ENCODE measurements at regions not wholly inside any gene's neighbourhood (a gene's known extent, or its start where the extent isn't known, plus 50 kb on each side); places are given as distances from the start of the nearest gene placed in this dataset.

DNA sequence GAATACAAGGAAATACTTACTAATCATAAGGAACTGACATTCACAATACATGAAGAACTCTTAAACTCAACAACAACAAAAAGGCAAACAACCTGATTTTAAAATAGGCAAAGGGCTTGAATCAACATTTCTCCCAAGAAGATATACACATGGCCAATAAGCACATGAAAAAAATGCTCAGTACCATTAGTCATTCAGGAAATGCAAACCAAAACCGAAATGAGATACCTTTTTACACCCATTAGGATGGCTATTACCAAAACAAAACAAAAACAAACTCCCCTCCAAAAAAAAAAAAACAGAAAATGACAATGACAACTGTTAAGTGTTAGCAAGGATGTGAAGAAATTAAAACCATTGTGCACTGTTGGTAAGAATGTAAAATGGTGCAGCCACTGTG, 104.1 kb upstream of the ZNF462 start:
- no peaks in the 10 kb centered on the region for H3K27me3 ChIP-seq
- TF ChIP-seq, protein P1, sequence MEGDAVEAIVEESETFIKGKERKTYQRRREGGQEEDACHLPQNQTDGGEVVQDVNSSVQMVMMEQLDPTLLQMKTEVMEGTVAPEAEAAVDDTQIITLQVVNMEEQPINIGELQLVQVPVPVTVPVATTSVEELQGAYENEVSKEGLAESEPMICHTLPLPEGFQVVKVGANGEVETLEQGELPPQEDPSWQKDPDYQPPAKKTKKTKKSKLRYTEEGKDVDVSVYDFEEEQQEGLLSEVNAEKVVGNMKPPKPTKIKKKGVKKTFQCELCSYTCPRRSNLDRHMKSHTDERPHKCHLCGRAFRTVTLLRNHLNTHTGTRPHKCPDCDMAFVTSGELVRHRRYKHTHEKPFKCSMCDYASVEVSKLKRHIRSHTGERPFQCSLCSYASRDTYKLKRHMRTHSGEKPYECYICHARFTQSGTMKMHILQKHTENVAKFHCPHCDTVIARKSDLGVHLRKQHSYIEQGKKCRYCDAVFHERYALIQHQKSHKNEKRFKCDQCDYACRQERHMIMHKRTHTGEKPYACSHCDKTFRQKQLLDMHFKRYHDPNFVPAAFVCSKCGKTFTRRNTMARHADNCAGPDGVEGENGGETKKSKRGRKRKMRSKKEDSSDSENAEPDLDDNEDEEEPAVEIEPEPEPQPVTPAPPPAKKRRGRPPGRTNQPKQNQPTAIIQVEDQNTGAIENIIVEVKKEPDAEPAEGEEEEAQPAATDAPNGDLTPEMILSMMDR (IDR thresholded peaks at IDR 0.05), result no peak
- TF ChIP-seq EZH2 (IDR thresholded peaks at IDR 0.05) (no peak), EZH2phosphoT487 (IDR thresholded peaks at IDR 0.05) (no peak)
- H3K4me3 ChIP-seq, result no peak overlapping the region
- Mint-ChIP-seq H3K4me3 (no peak overlapping the region), H3K4me1 (no peaks in the 10 kb centered on the region), H3K27me3 (ENCODE audit: insufficient read depth, low read depth) (no peaks in the 10 kb centered on the region), H3K9me3 (no peaks in the 10 kb centered on the region), H3K36me3 (no peaks in the 10 kb centered on the region), H3K27ac (no peak overlapping the region)
- H4K20me1 ChIP-seq (ENCODE audit: low read depth), result no peaks in the 10 kb centered on the region
- H3K36me3 ChIP-seq, result no peaks in the 10 kb centered on the region
- no peak overlapping the region for H3K4me2 ChIP-seq
- H3K4me1 ChIP-seq, result no peaks in the 10 kb centered on the region
- no peak for DNase-seq (ENCODE audit: low spot score)
- H2AFZ ChIP-seq (replicated peaks), result no peak overlapping the region
- no peaks in the 10 kb centered on the region for H3K79me2 ChIP-seq (ENCODE audit: low read depth)
- no peak overlapping the region for H3K9ac ChIP-seq
- no peaks in the 10 kb centered on the region for H3K9me3 ChIP-seq (ENCODE audit: low read depth)
- H3K27ac ChIP-seq, result no peak overlapping the region
- no peaks in the 10 kb centered on the region for H3F3A ChIP-seq (ENCODE audit: low read depth)

DNA sequence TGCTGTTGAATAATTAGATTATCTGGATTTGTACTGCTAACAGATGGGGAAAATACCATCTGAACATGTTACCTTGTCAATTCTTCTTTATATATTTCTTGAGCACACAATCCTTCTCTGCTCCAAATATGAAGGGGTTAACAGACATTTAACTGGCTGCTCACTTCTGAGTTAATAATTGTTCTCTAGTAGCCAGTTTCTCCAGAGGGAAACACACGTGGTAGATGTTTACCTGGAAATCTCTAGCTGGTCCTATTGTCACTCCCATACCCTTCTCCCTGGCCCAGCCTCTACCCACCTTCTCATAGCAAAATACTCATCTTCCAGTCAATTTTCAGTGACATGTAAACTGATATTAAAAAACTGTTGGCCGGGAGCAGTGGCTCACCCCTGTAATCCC, 101.5 kb upstream of the ZNF462 start:
- H3K4me3 ChIP-seq, result no peak overlapping the region
- H3K27me3 ChIP-seq, result no peaks in the 10 kb centered on the region
- H3F3A ChIP-seq (ENCODE audit: low read depth), result no peaks in the 10 kb centered on the region
- Mint-ChIP-seq H3K27me3 (ENCODE audit: insufficient read depth, low read depth) (no peaks in the 10 kb centered on the region), H3K4me3 (no peak overlapping the region), H3K36me3 (no peaks in the 10 kb centered on the region), H3K9me3 (no peaks in the 10 kb centered on the region), H3K4me1 (no peaks in the 10 kb centered on the region), H3K27ac (peak overlapping the region; percentile 72)
- TF ChIP-seq, protein P1 (IDR thresholded peaks at IDR 0.05), result no peak
- no peak for TF ChIP-seq EZH2phosphoT487 (IDR thresholded peaks at IDR 0.05)
- TF ChIP-seq EZH2 (IDR thresholded peaks at IDR 0.05), result no peak
- H3K36me3 ChIP-seq, result no peaks in the 10 kb centered on the region
- no peaks in the 10 kb centered on the region for H3K9me3 ChIP-seq (ENCODE audit: low read depth)
- H3K9ac ChIP-seq, result no peak overlapping the region
- no peak overlapping the region for H3K4me2 ChIP-seq
- H3K79me2 ChIP-seq (ENCODE audit: low read depth), result no peaks in the 10 kb centered on the region
- no peak overlapping the region for H2AFZ ChIP-seq (replicated peaks)
- no peaks in the 10 kb centered on the region for H3K4me1 ChIP-seq
- no peak overlapping the region for H3K27ac ChIP-seq
- DNase-seq (ENCODE audit: low spot score), result no peak
- H4K20me1 ChIP-seq (ENCODE audit: low read depth), result no peaks in the 10 kb centered on the region

DNA sequence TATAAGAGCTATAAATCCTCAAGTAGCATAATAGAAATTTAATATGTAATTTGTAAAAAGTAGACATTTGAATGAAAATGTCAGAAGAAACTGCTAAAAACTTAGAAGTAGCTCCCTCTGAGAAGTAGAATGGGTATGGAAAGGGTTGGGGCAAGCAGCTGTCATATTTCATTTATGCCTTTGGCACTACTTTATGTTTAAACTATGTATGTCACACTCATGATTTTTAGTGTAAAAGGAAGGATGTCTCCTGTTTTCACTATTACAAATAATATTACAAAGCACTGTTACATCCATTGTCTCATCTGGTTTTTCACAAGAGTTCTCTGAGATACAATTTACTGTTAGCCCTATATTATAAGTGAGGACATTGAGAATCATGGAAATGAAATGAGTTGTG, 96.3 kb upstream of the ZNF462 start:
- DNase-seq (ENCODE audit: low spot score), result no peak
- H3K9ac ChIP-seq, result no peak overlapping the region
- H3K9me3 ChIP-seq (ENCODE audit: low read depth), result no peaks in the 10 kb centered on the region
- no peaks in the 10 kb centered on the region for H3K9me3 Mint-ChIP-seq
- no peaks in the 10 kb centered on the region for H4K20me1 ChIP-seq (ENCODE audit: low read depth)
- no peaks in the 10 kb centered on the region for H3K79me2 ChIP-seq (ENCODE audit: low read depth)
- no peaks in the 10 kb centered on the region for H3K4me1 Mint-ChIP-seq
- no peaks in the 10 kb centered on the region for H3K36me3 ChIP-seq
- no peak overlapping the region for H3K4me3 ChIP-seq
- H3K36me3 Mint-ChIP-seq, result no peaks in the 10 kb centered on the region
- TF ChIP-seq EZH2phosphoT487 (IDR thresholded peaks at IDR 0.05) (no peak), EZH2 (IDR thresholded peaks at IDR 0.05) (no peak)
- TF ChIP-seq, protein P1 (IDR thresholded peaks at IDR 0.05), result no peak
- no peak overlapping the region for H3K4me2 ChIP-seq
- H3K27me3 ChIP-seq, result no peaks in the 10 kb centered on the region
- H3K27me3 Mint-ChIP-seq (ENCODE audit: insufficient read depth, low read depth), result no peaks in the 10 kb centered on the region
- no peak overlapping the region for H3K27ac ChIP-seq
- H3F3A ChIP-seq (ENCODE audit: low read depth), result no peaks in the 10 kb centered on the region
- no peaks in the 10 kb centered on the region for H3K4me1 ChIP-seq
- no peak overlapping the region for H2AFZ ChIP-seq (replicated peaks)
- H3K27ac Mint-ChIP-seq, result no peak overlapping the region
- no peak overlapping the region for H3K4me3 Mint-ChIP-seq

DNA sequence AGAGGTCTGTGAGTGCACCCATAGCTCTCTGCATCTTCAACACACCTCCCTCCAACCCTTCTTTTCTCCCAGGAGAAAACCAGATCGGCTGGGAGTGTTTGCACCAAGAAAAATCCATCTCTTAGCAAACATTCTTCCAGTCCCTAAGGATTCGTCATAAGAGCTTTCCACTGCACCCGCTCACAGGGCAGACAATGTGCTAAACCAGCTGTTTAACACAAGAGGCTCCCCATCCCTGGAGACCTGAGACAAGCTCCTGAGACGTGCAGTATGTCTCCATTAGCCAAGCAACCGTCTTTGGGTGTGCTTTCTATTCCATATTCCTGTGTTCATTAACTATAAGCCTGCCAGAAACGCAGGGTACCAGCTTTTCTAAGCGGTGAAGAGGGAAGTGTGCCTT, 93.6 kb upstream of the ZNF462 start:
- H3K4me1 ChIP-seq, result no peaks in the 10 kb centered on the region
- Mint-ChIP-seq H3K4me1 (no peaks in the 10 kb centered on the region), H3K4me3 (no peak overlapping the region), H3K36me3 (no peaks in the 10 kb centered on the region), H3K27me3 (ENCODE audit: insufficient read depth, low read depth) (no peaks in the 10 kb centered on the region), H3K27ac (no peak overlapping the region), H3K9me3 (no peaks in the 10 kb centered on the region)
- TF ChIP-seq EZH2phosphoT487 (IDR thresholded peaks at IDR 0.05) (no peak), EZH2 (IDR thresholded peaks at IDR 0.05) (no peak)
- TF ChIP-seq, protein P1 (IDR thresholded peaks at IDR 0.05), result no peak
- no peaks in the 10 kb centered on the region for H3K79me2 ChIP-seq (ENCODE audit: low read depth)
- no peaks in the 10 kb centered on the region for H3K27me3 ChIP-seq
- H3K9ac ChIP-seq, result no peak overlapping the region
- DNase-seq (ENCODE audit: low spot score), result no peak
- no peak overlapping the region for H2AFZ ChIP-seq (replicated peaks)
- H3K4me3 ChIP-seq, result no peak overlapping the region
- no peaks in the 10 kb centered on the region for H3K36me3 ChIP-seq
- H3F3A ChIP-seq (ENCODE audit: low read depth), result no peaks in the 10 kb centered on the region
- no peak overlapping the region for H3K27ac ChIP-seq
- H4K20me1 ChIP-seq (ENCODE audit: low read depth), result no peaks in the 10 kb centered on the region
- H3K9me3 ChIP-seq (ENCODE audit: low read depth), result no peaks in the 10 kb centered on the region
- H3K4me2 ChIP-seq, result no peak overlapping the region

All from neural progenitor cell (in vitro differentiated cells).